ENCODE measurements at regions not wholly inside any gene's neighbourhood (a gene's known extent, or its start where the extent isn't known, plus 50 kb on each side); places are given as distances from the start of the nearest gene placed in this dataset.
"Not testable (repeated sequence)": the region's sequence is repeated elsewhere in the genome, so short reads cannot be mapped to it uniquely, and the experiment has no call there.

DNA sequence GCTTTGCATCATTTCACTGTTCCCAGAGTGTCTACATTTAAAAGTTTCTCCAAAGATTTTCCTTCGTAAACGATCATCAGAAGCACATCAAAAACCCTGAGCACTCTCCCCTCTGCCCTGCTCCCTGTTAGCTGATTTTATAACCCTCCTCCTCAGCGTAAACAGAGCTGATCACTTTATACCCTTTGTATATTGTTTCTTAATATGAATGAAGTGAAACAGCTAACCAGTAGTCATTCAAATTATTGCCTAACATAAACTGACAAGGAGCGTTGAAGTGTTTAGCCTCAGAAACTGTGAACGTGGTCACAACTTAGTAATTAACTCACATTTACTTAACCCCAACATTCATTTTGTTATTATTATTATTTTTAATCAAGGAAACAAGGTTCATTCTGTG lies 160.0 kb upstream of the FOXF1 start:
- BruUV-seq (replicated peaks) = no TSS peak
- no peaks in the 10 kb centered on the region for H3K4me1 ChIP-seq (replicated peaks; ENCODE audit: insufficient read depth)
- DNase-seq = no peak
- no peak overlapping the region for H3K27ac ChIP-seq
- no peaks in the 10 kb centered on the region for H3K9me3 ChIP-seq (ENCODE audit: insufficient read depth, low read depth)
- H2AFZ ChIP-seq = no peak overlapping the region
- CTCF ChIA-PET = no interaction called here
- TF ChIP-seq EZH2 (IDR thresholded peaks at IDR 0.05; ENCODE audit: low read depth) = no peak
- TF ChIP-seq, protein P1, sequence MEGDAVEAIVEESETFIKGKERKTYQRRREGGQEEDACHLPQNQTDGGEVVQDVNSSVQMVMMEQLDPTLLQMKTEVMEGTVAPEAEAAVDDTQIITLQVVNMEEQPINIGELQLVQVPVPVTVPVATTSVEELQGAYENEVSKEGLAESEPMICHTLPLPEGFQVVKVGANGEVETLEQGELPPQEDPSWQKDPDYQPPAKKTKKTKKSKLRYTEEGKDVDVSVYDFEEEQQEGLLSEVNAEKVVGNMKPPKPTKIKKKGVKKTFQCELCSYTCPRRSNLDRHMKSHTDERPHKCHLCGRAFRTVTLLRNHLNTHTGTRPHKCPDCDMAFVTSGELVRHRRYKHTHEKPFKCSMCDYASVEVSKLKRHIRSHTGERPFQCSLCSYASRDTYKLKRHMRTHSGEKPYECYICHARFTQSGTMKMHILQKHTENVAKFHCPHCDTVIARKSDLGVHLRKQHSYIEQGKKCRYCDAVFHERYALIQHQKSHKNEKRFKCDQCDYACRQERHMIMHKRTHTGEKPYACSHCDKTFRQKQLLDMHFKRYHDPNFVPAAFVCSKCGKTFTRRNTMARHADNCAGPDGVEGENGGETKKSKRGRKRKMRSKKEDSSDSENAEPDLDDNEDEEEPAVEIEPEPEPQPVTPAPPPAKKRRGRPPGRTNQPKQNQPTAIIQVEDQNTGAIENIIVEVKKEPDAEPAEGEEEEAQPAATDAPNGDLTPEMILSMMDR (conservative IDR thresholded peaks at IDR 0.05) = no peak
- POLR2A ChIA-PET (ENCODE audit: unreplicated experiment) = no interaction called here
- intact Hi-C loops (cut with micrococcal nuclease; ENCODE audit: unreplicated experiment) = no loop called here
- no peaks in the 10 kb centered on the region for H3K36me3 ChIP-seq (ENCODE audit: low read depth)
- no peaks in the 10 kb centered on the region for H3K9me2 ChIP-seq (ENCODE audit: insufficient read depth)
- H3K27me3 ChIP-seq (ENCODE audit: insufficient read depth, low read depth) = peaks cover 92% of the 10 kb centered on the region
- no peaks in the 10 kb centered on the region for H4K20me1 ChIP-seq (ENCODE audit: insufficient read depth)
- H3K4me2 ChIP-seq = no peak overlapping the region
- no peak overlapping the region for H3K4me3 ChIP-seq
- no peaks in the 10 kb centered on the region for H3F3A ChIP-seq (ENCODE audit: insufficient read depth, low read depth)
- no peaks in the 10 kb centered on the region for H3K79me2 ChIP-seq (ENCODE audit: low read depth)

DNA sequence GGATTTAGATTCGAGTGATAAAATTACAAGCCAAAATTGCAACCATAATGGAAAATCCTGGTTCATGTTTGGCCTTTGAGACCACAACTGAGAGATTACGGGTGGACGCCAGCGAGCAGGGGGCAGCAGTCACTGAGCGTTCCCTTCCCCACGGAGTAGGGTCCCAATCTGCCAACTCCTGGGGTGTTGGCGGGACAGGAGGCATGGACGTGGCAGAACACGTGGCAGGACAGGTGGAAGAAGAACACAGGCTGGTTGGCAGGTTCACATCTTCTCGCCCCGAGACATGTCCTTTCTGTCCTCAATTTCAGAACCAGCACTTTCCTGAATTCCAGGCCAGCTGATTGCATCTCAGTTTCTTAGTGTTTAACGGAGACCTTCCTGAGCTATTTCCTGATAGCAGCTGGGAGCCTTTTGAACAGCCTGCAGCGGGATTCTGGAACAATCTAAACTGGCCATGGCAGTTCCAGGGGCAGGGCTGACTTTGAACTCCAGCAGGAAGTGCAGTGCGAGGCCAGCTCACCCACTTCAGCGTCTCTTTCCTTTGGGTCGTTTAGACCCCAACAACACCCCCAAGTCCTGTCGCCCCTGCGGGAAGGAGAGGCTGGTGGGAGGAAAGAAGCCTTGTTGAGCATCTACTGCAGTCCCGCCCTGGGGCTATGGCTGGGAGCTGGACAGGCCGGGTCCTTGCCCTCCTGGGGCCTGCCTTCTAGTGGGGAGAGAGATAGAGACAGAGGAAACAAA lies 159.1 kb upstream of the FOXF1 start:
- Histone ChIP-seq H3K4me1 (replicated peaks; ENCODE audit: insufficient read depth) (no peaks in the 10 kb centered on the region), H3F3A (ENCODE audit: insufficient read depth, low read depth) (no peaks in the 10 kb centered on the region), H4K20me1 (ENCODE audit: insufficient read depth) (no peaks in the 10 kb centered on the region), H2AFZ (no peak overlapping the region), H3K79me2 (ENCODE audit: low read depth) (no peaks in the 10 kb centered on the region), H3K27me3 (ENCODE audit: insufficient read depth, low read depth) (peaks cover 95% of the 10 kb centered on the region), H3K4me3 (no peak overlapping the region), H3K27ac (no peak overlapping the region), H3K36me3 (ENCODE audit: low read depth) (no peaks in the 10 kb centered on the region), H3K9me2 (ENCODE audit: insufficient read depth) (no peaks in the 10 kb centered on the region), H3K4me2 (no peak overlapping the region), H3K9me3 (ENCODE audit: insufficient read depth, low read depth) (no peaks in the 10 kb centered on the region)
- CTCF ChIA-PET = no interaction called here
- DNase-seq = no peak
- POLR2A ChIA-PET (ENCODE audit: unreplicated experiment) = no interaction called here
- intact Hi-C loops (cut with micrococcal nuclease; ENCODE audit: unreplicated experiment) = no loop called here
- TF ChIP-seq, protein P1 (conservative IDR thresholded peaks at IDR 0.05) = no peak
- no TSS peak for BruUV-seq (replicated peaks)

DNA sequence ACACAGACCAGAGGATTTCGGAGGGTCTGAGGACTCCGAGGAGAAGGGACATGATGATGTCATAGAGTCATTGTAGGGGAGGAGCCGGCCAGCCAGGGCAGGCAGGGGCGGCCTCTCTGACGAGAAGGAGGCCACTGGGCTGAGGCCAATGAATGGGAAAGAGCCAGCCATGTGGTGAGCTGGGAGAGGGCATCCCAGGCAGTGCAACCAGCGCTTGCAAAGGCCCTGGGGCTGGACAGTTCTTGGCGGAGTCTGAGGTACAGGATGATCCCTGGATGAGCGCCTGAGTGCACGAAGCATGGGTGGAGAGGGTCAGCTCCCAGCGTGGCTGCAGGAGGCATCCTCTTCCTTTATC lies 158.6 kb upstream of the FOXF1 start:
- H2AFZ ChIP-seq; H3K9me2 ChIP-seq (ENCODE audit: insufficient read depth); H3K9me3 ChIP-seq (ENCODE audit: insufficient read depth, low read depth); BruUV-seq (replicated peaks); H3K36me3 ChIP-seq (ENCODE audit: low read depth); POLR2A ChIA-PET (ENCODE audit: unreplicated experiment); H4K20me1 ChIP-seq (ENCODE audit: insufficient read depth); H3F3A ChIP-seq (ENCODE audit: insufficient read depth, low read depth); CTCF ChIA-PET; DNase-seq; intact Hi-C loops (cut with micrococcal nuclease; ENCODE audit: unreplicated experiment); H3K4me2 ChIP-seq; H3K79me2 ChIP-seq (ENCODE audit: low read depth); H3K4me1 ChIP-seq (replicated peaks; ENCODE audit: insufficient read depth); H3K4me3 ChIP-seq; H3K27ac ChIP-seq: not testable (repeated sequence)
- peaks cover 95% of the 10 kb centered on the region for H3K27me3 ChIP-seq (ENCODE audit: insufficient read depth, low read depth)

DNA sequence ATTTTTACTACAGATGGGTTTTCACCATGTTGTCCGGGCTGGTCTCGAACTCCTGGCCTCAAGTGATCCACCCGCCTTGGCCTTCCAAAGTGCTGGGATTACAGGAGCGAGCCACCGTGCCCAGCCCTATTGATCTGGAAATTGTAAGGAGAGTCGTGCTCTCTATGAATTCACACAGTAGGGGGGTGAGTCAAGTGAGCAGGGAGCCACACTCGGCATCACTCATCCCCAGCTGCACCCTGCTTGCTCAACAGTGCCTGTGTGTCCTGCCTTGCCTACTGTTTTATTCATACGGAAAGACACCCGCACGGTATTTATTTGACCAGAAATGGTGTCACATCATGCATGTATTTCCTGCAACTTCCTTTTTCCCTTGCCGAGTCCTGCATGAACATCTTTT lies 157.2 kb upstream of the FOXF1 start:
- ChIA-PET CTCF (no interaction called here), POLR2A (ENCODE audit: unreplicated experiment) (no interaction called here)
- DNase-seq = no peak
- Histone ChIP-seq H4K20me1 (ENCODE audit: insufficient read depth) (no peaks in the 10 kb centered on the region), H3F3A (ENCODE audit: insufficient read depth, low read depth) (no peaks in the 10 kb centered on the region), H3K36me3 (ENCODE audit: low read depth) (no peaks in the 10 kb centered on the region), H3K79me2 (ENCODE audit: low read depth) (no peaks in the 10 kb centered on the region), H3K27ac (no peak overlapping the region), H3K4me3 (no peak overlapping the region), H3K9me3 (ENCODE audit: insufficient read depth, low read depth) (no peaks in the 10 kb centered on the region), H3K27me3 (ENCODE audit: insufficient read depth, low read depth) (peaks cover 95% of the 10 kb centered on the region), H3K4me1 (replicated peaks; ENCODE audit: insufficient read depth) (no peaks in the 10 kb centered on the region), H2AFZ (no peak overlapping the region), H3K4me2 (no peak overlapping the region), H3K9me2 (ENCODE audit: insufficient read depth) (no peaks in the 10 kb centered on the region)
- TF ChIP-seq, protein P1 (conservative IDR thresholded peaks at IDR 0.05) = no peak
- no peak for TF ChIP-seq EZH2 (IDR thresholded peaks at IDR 0.05; ENCODE audit: low read depth)
- no TSS peak for BruUV-seq (replicated peaks)
- intact Hi-C loops (cut with micrococcal nuclease; ENCODE audit: unreplicated experiment) = no loop called here

Measured in PC-9 (cell line).